HG02759 (cell line): ENCODE measurements at regions not wholly inside any gene's neighbourhood (a gene's known extent, or its start where the extent isn't known, plus 50 kb on each side); places are given as distances from the start of the nearest gene placed in this dataset.

ENCODE experiments used
- ATAC-seq: cut with Tn5 transposase; IDR thresholded peaks from one replicate; pipeline ENCODE4 v1.9.1; 2021; ENCODE audit warnings: mild to moderate bottlenecking, moderate library complexity; ENCODE audit not compliant: unreplicated experiment

- ATAC-seq: no peak
Observed at GRCh38 chr5:38714703-38715355, 131.0 kb upstream of the OSMR start.

GRCh38 chr5:38715696-38716095 lies 130.1 kb upstream of the OSMR start:
- ATAC-seq: no peak

GRCh38 chr5:38716516-38716915 lies 129.3 kb upstream of the OSMR start:
- no peak for ATAC-seq

- no peak for ATAC-seq
Observed at GRCh38 chr5:38718771-38719391, 126.9 kb upstream of the OSMR start.

- no peak for ATAC-seq
Observed at GRCh38 chr5:38719403-38719802, 126.4 kb upstream of the OSMR start.

GRCh38 chr5:38719916-38720315 lies 125.9 kb upstream of the OSMR start:
- no peak for ATAC-seq

- ATAC-seq: no peak
Observed at GRCh38 chr5:38720554-38721361, 125.1 kb upstream of the OSMR start.

GRCh38 chr5:38722918-38723317 lies 122.9 kb upstream of the OSMR start:
- ATAC-seq: no peak

GRCh38 chr5:38723426-38723825 lies 122.4 kb upstream of the OSMR start:
- no peak for ATAC-seq

GRCh38 chr5:38724301-38725030 lies 121.3 kb upstream of the OSMR start:
- ATAC-seq: no peak

- ATAC-seq: no peak
Observed at GRCh38 chr5:38725371-38725865, 120.4 kb upstream of the OSMR start.

- ATAC-seq: no peak
Observed at GRCh38 chr5:38726279-38726678, 119.5 kb upstream of the OSMR start.

- no peak for ATAC-seq
Observed at GRCh38 chr5:38728029-38728428, 117.8 kb upstream of the OSMR start.

- no peak for ATAC-seq
Observed at GRCh38 chr5:38731461-38731860, 114.4 kb upstream of the OSMR start.

GRCh38 chr5:38734353-38734752 lies 111.5 kb upstream of the OSMR start:
- ATAC-seq: no peak

GRCh38 chr5:38736089-38736488 lies 109.7 kb upstream of the OSMR start:
- ATAC-seq: no peak

- no peak for ATAC-seq
Observed at GRCh38 chr5:38737976-38738375, 107.8 kb upstream of the OSMR start.

GRCh38 chr5:38739011-38739704 lies 106.7 kb upstream of the OSMR start:
- ATAC-seq: no peak

- ATAC-seq: no peak
Observed at GRCh38 chr5:38739705-38740045, 106.1 kb upstream of the OSMR start.

GRCh38 chr5:38742821-38743220 lies 103.0 kb upstream of the OSMR start:
- ATAC-seq: no peak

- no peak for ATAC-seq
Observed at GRCh38 chr5:38743562-38743961, 102.2 kb upstream of the OSMR start.
